ENCODE measurements at regions not wholly inside any gene's neighbourhood (a gene's known extent, or its start where the extent isn't known, plus 50 kb on each side); places are given as distances from the start of the nearest gene placed in this dataset.

GRCh38 chr13:91189506-91189905 is 158.0 kb upstream of the MIR17HG start:
- ChIA-PET CTCF (no interaction called here), POLR2A (no interaction called here)
- Histone ChIP-seq H3K9me3 (ENCODE audit: control insufficient read depth, insufficient read depth, low read depth, low read length) (no peaks in the 10 kb centered on the region), H3K4me1 (ENCODE audit: control insufficient read depth, insufficient read depth, low read length) (no peaks in the 10 kb centered on the region), H3K4me3 (ENCODE audit: low read depth, low read length) (no peak overlapping the region), H3K27ac (ENCODE audit: extremely low read depth, low read depth, low read length) (no peak overlapping the region), H3K36me3 (ENCODE audit: control insufficient read depth in 2 of 2, insufficient read depth in 1 of 2, low read length in 2 of 2) (no peaks in the 10 kb centered on the region)
- TF ChIP-seq ZNF558 (tag by site-specific recombination; IDR thresholded peaks at IDR 0.05): no peak
- TF ChIP-seq ATF2 (tag by site-specific recombination; IDR thresholded peaks at IDR 0.05; ENCODE audit: low read depth): no peak
- TF ChIP-seq YY2 (tag by site-specific recombination; IDR thresholded peaks at IDR 0.05): no peak
- no peak for TF ChIP-seq ZNF280D (tag by site-specific recombination; IDR thresholded peaks at IDR 0.05)
- TF ChIP-seq OSR2 (tag by site-specific recombination; IDR thresholded peaks at IDR 0.05): no peak
- TF ChIP-seq ZNF449 (tag by site-specific recombination; IDR thresholded peaks at IDR 0.05): no peak
- TF ChIP-seq ZNF654 (tag by site-specific recombination; IDR thresholded peaks at IDR 0.05; ENCODE audit: low read depth): no peak
- no peak for TF ChIP-seq ZNF10 (tag by site-specific recombination; IDR thresholded peaks at IDR 0.05)
- no peak for TF ChIP-seq SCRT1 (tag by site-specific recombination; IDR thresholded peaks at IDR 0.05; ENCODE audit: borderline replicate concordance)
- TF ChIP-seq ZNF169 (tag by site-specific recombination; IDR thresholded peaks at IDR 0.05): no peak

- POLR2A ChIA-PET: interaction anchor here (0.7 kb wide), 1 partner anchor 30 kb away, joined by 3 read pairs; no protein-coding TSS in a partner anchor
- Histone ChIP-seq H3K4me1 (ENCODE audit: control insufficient read depth, insufficient read depth, low read length) (no peaks in the 10 kb centered on the region), H3K9me3 (ENCODE audit: control insufficient read depth, insufficient read depth, low read depth, low read length) (no peaks in the 10 kb centered on the region), H3K27ac (ENCODE audit: extremely low read depth, low read depth, low read length) (no peak overlapping the region), H3K36me3 (ENCODE audit: control insufficient read depth in 2 of 2, insufficient read depth in 1 of 2, low read length in 2 of 2) (no peaks in the 10 kb centered on the region), H3K4me3 (ENCODE audit: low read depth, low read length) (no peak overlapping the region)
- CTCF ChIA-PET: no interaction called here
- TF ChIP-seq KLF7 (tag by site-specific recombination; IDR thresholded peaks at IDR 0.05; ENCODE audit: borderline replicate concordance) (no peak), ZNF501 (tag by site-specific recombination; IDR thresholded peaks at IDR 0.05) (no peak), ZNF362 (tag by site-specific recombination; IDR thresholded peaks at IDR 0.05) (no peak), KLF16 (tag by site-specific recombination; IDR thresholded peaks at IDR 0.05) (no peak), ZNF670 (tag by site-specific recombination; IDR thresholded peaks at IDR 0.05; ENCODE audit: low read depth) (no peak), ZNF548 (tag by site-specific recombination; IDR thresholded peaks at IDR 0.05) (no peak), SP7 (tag by site-specific recombination; IDR thresholded peaks at IDR 0.05) (no peak), ZNF155 (tag by site-specific recombination; IDR thresholded peaks at IDR 0.05) (no peak), ZSCAN16 (tag by site-specific recombination; IDR thresholded peaks at IDR 0.05) (no peak), MEIS1 (CRISPR knock-in tag; IDR thresholded peaks at IDR 0.05; ENCODE audit: borderline replicate concordance) (no peak), TSHZ1 (tag by site-specific recombination; IDR thresholded peaks at IDR 0.05; ENCODE audit: borderline replicate concordance) (no peak), ZNF843 (tag by site-specific recombination; IDR thresholded peaks at IDR 0.05) (no peak), HIC1 (tag by site-specific recombination; IDR thresholded peaks at IDR 0.05) (no peak), ZNF707 (tag by site-specific recombination; IDR thresholded peaks at IDR 0.05) (no peak)
Measured at GRCh38 chr13:91193358-91193757, 154.1 kb upstream of the MIR17HG start.

Measured in HEK293 (cell line).